ENCODE measurements at regions not wholly inside any gene's neighbourhood (a gene's known extent, or its start where the extent isn't known, plus 50 kb on each side); places are given as distances from the start of the nearest gene placed in this dataset.

- no peak for TF ChIP-seq POLR2AphosphoS5 (IDR thresholded peaks at IDR 0.05; ENCODE audit: low read depth, low read length)
- no peak for TF ChIP-seq REST (IDR thresholded peaks at IDR 0.05; ENCODE audit: insufficient read depth in 1 of 2, low read depth in 2 of 2, low read length in 2 of 2)
Observed at GRCh38 chr6:22421198-22421597, 124.4 kb upstream of the PRL start.
